Kidney (tissue), 13 donors: ENCODE measurements at regions not wholly inside any gene's neighbourhood (a gene's known extent, or its start where the extent isn't known, plus 50 kb on each side); places are given as distances from the start of the nearest gene placed in this dataset.
A peak's percentile ranks its signal among the peaks of the same experiment; 100 is the strongest.

Experiments
- DNase-seq, 5 donors: peaks; one replicate each; pipeline ENCODE4 v3.0.0-alpha.2; 2013 to 2020
- FAIRE-seq: peaks from 2 replicates; lab custom pipeline; 2012; peaks lifted over from hg19 to GRCh38; lab: Jason Lieb, UNC
- H3K27ac ChIP-seq, 2 donors: one replicate each; pipeline ENCODE4 v1.7.0; 2013; ENCODE audit warnings: low read depth in 2 of 2, low read length in 2 of 2, inconsistent platforms in 1 of 2
- H3K27me3 ChIP-seq: one replicate; pipeline ENCODE4 v1.7.1; 2013; ENCODE audit warnings: low read length, inconsistent platforms; ENCODE audit not compliant: control insufficient read depth, insufficient read depth
- H3K36me3 ChIP-seq, 3 donors: one replicate each; pipeline versions ENCODE4 v1.7.0 to v1.7.1; 2013; ENCODE audit warnings: low read length in 3 of 3, control low read depth in 1 of 3, inconsistent platforms in 1 of 3; ENCODE audit not compliant: insufficient read depth in 3 of 3, control insufficient read depth in 2 of 3
- H3K4me1 ChIP-seq, 3 donors: one replicate each; pipeline versions ENCODE4 v1.7.0 to v1.7.1; 2013; ENCODE audit warnings: low read length in 3 of 3, inconsistent platforms in 1 of 3, low read depth in 1 of 3; ENCODE audit not compliant: control insufficient read depth in 2 of 3, insufficient read depth in 2 of 3
- H3K4me3 ChIP-seq, 3 donors: one replicate each; pipeline versions ENCODE4 v1.7.0 to v1.8.1; 2013; ENCODE audit warnings: low read length in 3 of 3, control low read depth in 1 of 3, inconsistent platforms in 1 of 3
- H3K9ac ChIP-seq, 3 donors: one replicate each; pipeline versions ENCODE4 v1.7.0 to v1.7.1; 2013; ENCODE audit warnings: low read length in 3 of 3, control low read depth in 1 of 3, inconsistent platforms in 1 of 3
- H3K9me3 ChIP-seq, 3 donors: one replicate each; pipeline versions ENCODE4 v1.7.0 to v1.7.1; 2013; ENCODE audit warnings: low read length in 3 of 3, control low read depth in 1 of 3, inconsistent platforms in 1 of 3; ENCODE audit not compliant: control insufficient read depth in 2 of 3, insufficient read depth in 1 of 3
- CTCF ChIP-seq: IDR thresholded peaks from 3 replicates; pipeline ENCODE4 v1.5.1; 2012; ENCODE audit warnings: mild to moderate bottlenecking, moderate library complexity, borderline replicate concordance; ENCODE audit not compliant: insufficient read depth; ENCODE audit errors: extremely low read depth
- intact Hi-C: fragments of 100-400 bp; cut with DNase I; formaldehyde crosslinking; loops from one replicate; pipeline ENCODE4 v1.11.1; 2022
- donor health status: control.
- donor health status: control.
- donor health status: control.
- donor health status: control.
- donor health status: control.
- donor health status: DM: yes; HTN: yes; CAD: no.
- donor health status: Normal renal cell carcinoma (clear cell type).

DNA sequence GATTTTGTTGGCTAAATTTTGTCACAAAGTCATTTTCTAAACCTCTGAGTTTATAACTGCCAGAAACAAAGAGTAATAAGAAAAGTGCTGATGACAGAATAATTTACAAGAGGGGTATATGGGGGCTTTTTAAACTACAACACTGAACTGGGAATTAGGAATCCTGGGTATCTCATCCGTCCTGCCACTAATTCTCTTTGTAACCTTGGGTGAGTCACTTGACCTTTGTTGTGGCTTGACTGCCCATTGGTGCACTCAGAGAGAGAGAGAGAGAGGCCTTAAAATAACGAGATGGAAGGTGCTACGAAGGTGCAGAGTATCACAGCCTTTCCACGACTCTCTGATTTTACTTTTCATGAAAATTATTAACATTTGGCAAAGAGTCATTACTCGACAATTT is 130.3 kb upstream of the CNTLN start:
- H3K27ac ChIP-seq, result no peak overlapping the region
- no peak for TF ChIP-seq CTCF
- peak in 2 of 5 donors; percentile 22 to 34 for DNase-seq
- H3K27me3 ChIP-seq, result no peaks in the 10 kb centered on the region
- H3K9ac ChIP-seq, result no peak overlapping the region
- peaks cover 0 to 9% (median 6%) of the 10 kb centered on the region in 3 donors for H3K4me1 ChIP-seq
- intact Hi-C loops, result no loop called here
- no peaks in the 10 kb centered on the region for H3K9me3 ChIP-seq
- H3K36me3 ChIP-seq, result no peaks in the 10 kb centered on the region
- peak overlapping the region in 1 of 3 donors; percentile 48 for H3K4me3 ChIP-seq
- FAIRE-seq, result no peak

DNA sequence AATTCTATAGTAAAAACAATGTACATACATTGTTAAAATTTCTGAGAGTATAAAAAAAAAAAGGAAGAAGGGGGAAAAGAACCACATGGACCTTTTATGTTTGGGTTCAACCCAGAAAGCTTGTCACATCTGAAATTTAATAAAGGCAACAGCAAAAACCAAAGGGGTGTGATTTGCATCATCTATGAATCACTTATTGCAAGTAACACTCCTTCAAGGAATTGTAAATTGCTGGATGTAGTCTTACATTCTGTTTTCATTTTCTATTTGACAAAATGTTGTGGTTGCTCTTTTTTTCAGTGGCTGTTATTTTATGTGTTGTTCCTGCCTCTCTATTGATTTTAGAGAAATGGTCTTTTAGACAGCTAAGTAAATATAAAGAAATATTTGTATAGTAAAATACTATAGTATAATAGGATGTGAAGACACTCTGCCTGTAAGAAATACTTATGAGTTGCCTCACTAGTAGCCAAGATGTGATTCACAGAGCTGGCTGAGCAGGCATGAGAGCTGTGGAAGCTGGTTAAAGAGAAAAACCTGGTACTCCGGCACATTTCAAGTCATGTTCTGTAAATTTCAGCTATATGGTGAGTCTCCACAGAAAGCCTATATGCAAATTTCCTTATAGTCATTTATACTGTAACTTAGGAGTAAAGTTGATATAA is 131.1 kb upstream of the CNTLN start:
- Histone ChIP-seq H3K9me3 (no peaks in the 10 kb centered on the region), H3K4me1 (peaks cover 0 to 9% (median 6%) of the 10 kb centered on the region in 3 donors), H3K27me3 (no peaks in the 10 kb centered on the region), H3K27ac (no peak overlapping the region), H3K4me3 (no peak overlapping the region), H3K36me3 (no peaks in the 10 kb centered on the region), H3K9ac (no peak overlapping the region)
- FAIRE-seq, result no peak
- TF ChIP-seq CTCF, result no peak
- DNase-seq, result no peak
- intact Hi-C loops, result no loop called here

GRCh38 chr9:16996901-16997491 is 126.5 kb upstream of the BNC2 start:
- Histone ChIP-seq H3K4me1 (no peaks in the 10 kb centered on the region), H3K36me3 (no peaks in the 10 kb centered on the region), H3K9ac (no peak overlapping the region), H3K27me3 (no peaks in the 10 kb centered on the region), H3K27ac (no peak overlapping the region), H3K9me3 (peaks cover 0 to 9% (median 7%) of the 10 kb centered on the region in 3 donors), H3K4me3 (no peak overlapping the region)
- intact Hi-C loops, result no loop called here
- no peak for TF ChIP-seq CTCF
- DNase-seq (no peak), FAIRE-seq (no peak)

GRCh38 chr9:16992138-16992537 is 121.7 kb upstream of the BNC2 start:
- H3K36me3 ChIP-seq, result no peaks in the 10 kb centered on the region
- peaks cover 0 to 7% (median 5%) of the 10 kb centered on the region in 3 donors for H3K9me3 ChIP-seq
- DNase-seq (no peak), FAIRE-seq (no peak)
- H3K27me3 ChIP-seq, result no peaks in the 10 kb centered on the region
- intact Hi-C loops, result no loop called here
- H3K27ac ChIP-seq, result no peak overlapping the region
- H3K9ac ChIP-seq, result no peak overlapping the region
- H3K4me1 ChIP-seq, result no peaks in the 10 kb centered on the region
- no peak for TF ChIP-seq CTCF
- no peak overlapping the region for H3K4me3 ChIP-seq
